SK-N-SH (cell line): ENCODE measurements at regions not wholly inside any gene's neighbourhood (a gene's known extent, or its start where the extent isn't known, plus 50 kb on each side); places are given as distances from the start of the nearest gene placed in this dataset.

Source experiments
- CTCF ChIA-PET: fragments of 300-600, 350-600 bp; formaldehyde crosslinking; extraction: SDS; loops from one replicate; lab custom pipeline; 2021; lab: Yijun Ruan, JAX
- POLR2A ChIA-PET: fragments of 350-600 bp; sonication (Branson Sonifier 250); formaldehyde crosslinking; extraction: SDS; loops from one replicate; lab custom pipeline; 2020; ENCODE audit warnings: antibody characterized with exemption, inconsistent platforms; lab: Yijun Ruan, JAX
- DNase-seq: peaks from one replicate; pipeline ENCODE4 v3.0.0; 2012
- H2AFZ ChIP-seq: fragments of 200-600 bp; sonication (generic); 2 replicates; pipeline ENCODE4 v1.8.1; 2016; ENCODE audit warnings: antibody characterized with exemption, mild to moderate bottlenecking, low read depth
- H3F3A ChIP-seq: fragments of 200-600 bp; sonication (generic); replicated peaks from 2 replicates; pipeline ENCODE3; 2016; ENCODE audit warnings: antibody characterized with exemption, mild to moderate bottlenecking; ENCODE audit not compliant: insufficient read depth
- H3K27ac ChIP-seq, 2 experiments: fragments of 200-500 bp in 1 of 2; fragments of 200-600 bp in 1 of 2; sonication (Bioruptor generic) in 1 of 2; sonication (generic), shearing (Covaris generic) in 1 of 2; 2 replicates each; pipeline versions ENCODE4 v1.5.1 to v1.6.1; 2014 to 2016; ENCODE audit warnings: low read depth in 2 of 2, inconsistent platforms in 1 of 2, low read length in 1 of 2, mild to moderate bottlenecking in 1 of 2, mixed read lengths in 1 of 2
- H3K27me3 ChIP-seq: fragments of 200-600 bp; sonication (generic), shearing (Covaris generic); 2 replicates; pipeline ENCODE4 v1.6.1; 2016; ENCODE audit warnings: mixed run types; ENCODE audit not compliant: insufficient read depth
- H3K36me3 ChIP-seq, 2 experiments: fragments of 200-500 bp in 1 of 2; fragments of 200-600 bp in 1 of 2; sonication (Bioruptor generic) in 1 of 2; sonication (generic) in 1 of 2; replicated peaks in 1 of 2; 2 replicates each; pipeline versions ENCODE3 to v1.5.1; 2014 to 2016; ENCODE audit warnings: low read length in 1 of 2, mild to moderate bottlenecking in 1 of 2; ENCODE audit not compliant: insufficient read depth in 2 of 2, control insufficient read depth in 1 of 2
- H3K4me1 ChIP-seq, 2 experiments: fragments of 200-500 bp in 1 of 2; fragments of 200-600 bp in 1 of 2; sonication (Bioruptor generic) in 1 of 2; sonication (generic), shearing (Covaris generic) in 1 of 2; 2 replicates each; pipeline versions ENCODE4 v1.5.1 to v1.6.1; 2014 to 2016; ENCODE audit warnings: low read depth in 1 of 2, low read length in 1 of 2, mixed run types in 1 of 2; ENCODE audit not compliant: insufficient read depth in 2 of 2, control insufficient read depth in 1 of 2
- H3K4me2 ChIP-seq: fragments of 200-600 bp; sonication (generic), shearing (Covaris generic); 2 replicates; pipeline ENCODE4 v1.6.1; 2017; ENCODE audit warnings: mixed run types
- H3K4me3 ChIP-seq, 2 experiments: fragments of 200-500 bp in 1 of 2; fragments of 200-600 bp in 1 of 2; sonication (Bioruptor generic) in 1 of 2; sonication (generic), shearing (Covaris generic) in 1 of 2; 2 replicates each; pipeline versions ENCODE4 v1.5.1 to v1.8.1; 2014 to 2016; ENCODE audit warnings: low read depth in 2 of 2, inconsistent platforms in 1 of 2, low read length in 1 of 2, mild to moderate bottlenecking in 1 of 2, mixed read lengths in 1 of 2, moderate library complexity in 1 of 2
- H3K79me2 ChIP-seq: fragments of 200-600 bp; sonication (generic); 2 replicates; pipeline ENCODE4 v1.8.1; 2017; ENCODE audit warnings: mild to moderate bottlenecking; ENCODE audit not compliant: insufficient read depth
- H3K9ac ChIP-seq: fragments of 200-600 bp; sonication (generic); 2 replicates; pipeline ENCODE4 v1.6.1; 2017; ENCODE audit warnings: mixed run types
- H3K9me2 ChIP-seq: fragments of 200-600 bp; sonication (generic); 2 replicates; pipeline ENCODE4 v1.6.1; 2017; ENCODE audit warnings: mixed run types
- H3K9me3 ChIP-seq: fragments of 200-600 bp; sonication (generic); 2 replicates; pipeline ENCODE4 v1.6.1; 2017; ENCODE audit warnings: mixed run types, mild to moderate bottlenecking, moderate library complexity
- H4K20me1 ChIP-seq: fragments of 200-600 bp; sonication (generic); 2 replicates; pipeline ENCODE4 v1.6.1; 2017; ENCODE audit warnings: mild to moderate bottlenecking, mixed run types; ENCODE audit not compliant: insufficient read depth
- CHD2 ChIP-seq: fragments of 150-350 bp; IDR thresholded peaks from 2 replicates; pipeline ENCODE4 v1.6.1; 2018; ENCODE audit warnings: low read length; ENCODE audit not compliant: partially characterized antibody
- CTCF ChIP-seq: fragments of 200-600 bp; sonication (generic); IDR thresholded peaks from 2 replicates; pipeline ENCODE4 v1.6.1; 2017; ENCODE audit warnings: antibody characterized with exemption, mild to moderate bottlenecking, moderate library complexity
- ELF1 ChIP-seq: IDR thresholded peaks from 2 replicates; pipeline ENCODE4 v1.4.0; 2012
- EP300 ChIP-seq, 2 experiments: IDR thresholded peaks; 2 replicates each; pipeline versions ENCODE4 v1.4.0 to v1.6.1; 2012; ENCODE audit warnings: borderline replicate concordance in 1 of 2, low read depth in 1 of 2, low read length in 1 of 2
- EZH2phosphoT487 ChIP-seq: fragments of 200-600 bp; sonication (generic); IDR thresholded peaks from 2 replicates; pipeline ENCODE4 v1.6.1; 2017; ENCODE audit warnings: low read depth, mixed run types, mild to moderate bottlenecking, antibody characterized with exemption, moderate library complexity, borderline replicate concordance
- FOXJ3 ChIP-seq: sonication (generic); formaldehyde crosslinking; IDR thresholded peaks from 2 replicates; pipeline ENCODE4 v1.5.1; 2020; ENCODE audit warnings: mild to moderate bottlenecking, missing genetic modification reagents
- FOXM1 ChIP-seq: IDR thresholded peaks from 2 replicates; pipeline ENCODE4 v1.4.0; 2012; ENCODE audit warnings: low read depth, mild to moderate bottlenecking
- IRF3 ChIP-seq: fragments of 150-350 bp; IDR thresholded peaks from 2 replicates; pipeline ENCODE4 v1.6.1; 2016; ENCODE audit warnings: mild to moderate bottlenecking, low read depth, low read length
- JUND ChIP-seq: IDR thresholded peaks from 2 replicates; pipeline ENCODE4 v1.4.0; 2012
- MEF2A ChIP-seq: IDR thresholded peaks from 2 replicates; pipeline ENCODE4 v1.4.0; 2012; ENCODE audit warnings: low read depth, borderline replicate concordance
- NRF1 ChIP-seq: IDR thresholded peaks from 2 replicates; pipeline ENCODE4 v1.6.1; 2012; ENCODE audit warnings: low read depth, mild to moderate bottlenecking, low read length
- PBX3 ChIP-seq: IDR thresholded peaks from 2 replicates; pipeline ENCODE4; 2012
- POLR2AphosphoS5 ChIP-seq: IDR thresholded peaks from 2 replicates; pipeline ENCODE4 v1.6.1; 2012; ENCODE audit warnings: low read depth, low read length
- RAD21 ChIP-seq: IDR thresholded peaks from 2 replicates; pipeline ENCODE4 v1.6.1; 2012; ENCODE audit warnings: mild to moderate bottlenecking, low read length
- RFX5 ChIP-seq: IDR thresholded peaks from 2 replicates; pipeline ENCODE4 v1.6.1; 2012; ENCODE audit warnings: mild to moderate bottlenecking, improper control_type of control experiment, low read length
- RXRA ChIP-seq: IDR thresholded peaks from 2 replicates; pipeline ENCODE4 v1.4.0; 2012; ENCODE audit warnings: low read depth, mild to moderate bottlenecking, borderline replicate concordance
- TAF1 ChIP-seq: IDR thresholded peaks from 2 replicates; pipeline ENCODE4 v1.6.1; 2012; ENCODE audit warnings: low read depth, mild to moderate bottlenecking, low read length, moderate library complexity, borderline replicate concordance
- TEAD4 ChIP-seq: IDR thresholded peaks from 2 replicates; pipeline ENCODE4 v1.4.0; 2012; ENCODE audit warnings: mild to moderate bottlenecking, borderline replicate concordance; ENCODE audit not compliant: insufficient read depth
- USF2 ChIP-seq: fragments of 150-350 bp; IDR thresholded peaks from 2 replicates; pipeline ENCODE4 v1.6.1; 2017; ENCODE audit warnings: antibody characterized with exemption, low read length, low read depth, borderline replicate concordance
- WGBS: methylation state at CpG from one replicate; pipeline ENCODE4 v1.1.6; 2017; ENCODE audit warnings: low lambda C conversion rate; 5-methylcytosine and 5-hydroxymethylcytosine counted together
- TF ChIP-seq, protein P1 (sequence below): IDR thresholded peaks from 2 replicates; pipeline ENCODE4 v1.4.0; 2012; ENCODE audit warnings: low read depth

DNA sequence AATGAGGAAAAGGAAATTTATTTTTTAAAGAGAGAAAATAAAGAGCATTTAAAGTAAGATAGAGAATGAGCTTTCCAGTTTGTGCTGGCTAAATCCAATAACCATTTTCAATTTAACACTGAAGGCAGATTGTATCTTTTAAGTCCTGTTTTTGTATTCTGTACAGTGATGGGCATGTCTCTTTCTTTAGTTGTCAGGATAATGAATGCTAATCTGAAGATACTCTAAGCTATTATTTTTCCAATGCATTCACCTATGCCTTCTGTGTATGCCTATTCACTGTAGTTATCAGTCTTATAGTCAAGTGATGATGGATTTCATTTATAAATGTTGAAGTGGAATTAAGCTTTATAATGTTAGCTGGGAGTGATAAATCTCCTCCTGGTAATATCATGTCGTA, 101.4 kb downstream of the DYNAP start:
- no peak for TF ChIP-seq CHD2
- TF ChIP-seq PBX3: no peak
- TF ChIP-seq CTCF: no peak
- no peak for TF ChIP-seq RXRA
- TF ChIP-seq EZH2phosphoT487: no peak
- no peak for TF ChIP-seq JUND
- TF ChIP-seq, protein P1, sequence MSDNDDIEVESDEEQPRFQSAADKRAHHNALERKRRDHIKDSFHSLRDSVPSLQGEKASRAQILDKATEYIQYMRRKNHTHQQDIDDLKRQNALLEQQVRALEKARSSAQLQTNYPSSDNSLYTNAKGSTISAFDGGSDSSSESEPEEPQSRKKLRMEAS: no peak
- no peak for TF ChIP-seq POLR2AphosphoS5
- TF ChIP-seq FOXM1: no peak
- no peak for TF ChIP-seq NRF1
- no peak for TF ChIP-seq RFX5
- no peak for TF ChIP-seq IRF3
- no peak for TF ChIP-seq EP300 (IDR thresholded peaks at IDR 0.05; ENCODE audit: borderline replicate concordance in 1 of 2, low read depth in 1 of 2, low read length in 1 of 2)
- H4K20me1 ChIP-seq: no peaks in the 10 kb centered on the region
- WGBS: 76% methylated on average over 1 of the region's 1 CpG
- no peaks in the 10 kb centered on the region for H3K79me2 ChIP-seq
- DNase-seq: no peak
- peaks cover 8% of the 10 kb centered on the region; the same call in 1 of the 2 replicates for H3K9me3 ChIP-seq
- no peak overlapping the region for H3K4me3 ChIP-seq
- no peak overlapping the region for H3K4me2 ChIP-seq
- no peaks in the 10 kb centered on the region for H3K36me3 ChIP-seq
- H3K27ac ChIP-seq: no peak overlapping the region
- H3K4me1 ChIP-seq: no peaks in the 10 kb centered on the region; a peak in 1 of 4 replicates
- CTCF ChIA-PET: interaction anchor here (0.7 to 1.5 kb wide), 3 partner anchors 291 to 795 kb away, joined by 3 to 7 read pairs (median 3); no protein-coding TSS in a partner anchor
- H3K27me3 ChIP-seq: no peaks in the 10 kb centered on the region
- H3K9ac ChIP-seq: no peak overlapping the region
- no peak overlapping the region for H2AFZ ChIP-seq
- POLR2A ChIA-PET: no interaction called here
- no peaks in the 10 kb centered on the region for H3F3A ChIP-seq
- H3K9me2 ChIP-seq: no peaks in the 10 kb centered on the region

GRCh38 chr18:54696616-54697293, 105.7 kb downstream of the DYNAP start:
- no peak for TF ChIP-seq CHD2
- no peak for TF ChIP-seq NRF1
- TF ChIP-seq USF2: no peak
- TF ChIP-seq TEAD4: no peak
- no peak for TF ChIP-seq ELF1
- no peak for TF ChIP-seq RAD21
- no peak for TF ChIP-seq FOXJ3
- no peak for TF ChIP-seq RXRA
- no peak for TF ChIP-seq CTCF
- TF ChIP-seq TAF1: no peak
- TF ChIP-seq FOXM1: no peak
- no peak for TF ChIP-seq MEF2A
- H3K36me3 ChIP-seq: no peaks in the 10 kb centered on the region
- WGBS: 70% methylated on average over 4 of the region's 4 CpGs
- H3K4me1 ChIP-seq: no peaks in the 10 kb centered on the region
- no peaks in the 10 kb centered on the region for H4K20me1 ChIP-seq
- no peaks in the 10 kb centered on the region for H3K9me2 ChIP-seq
- ChIA-PET POLR2A (no interaction called here), CTCF (interaction anchor here (1.3 kb wide), 1 partner anchor 25 kb away, joined by 3 read pairs; no protein-coding TSS in a partner anchor)
- peaks cover 8% of the 10 kb centered on the region; the same call in 1 of the 2 replicates for H3K9me3 ChIP-seq
- no peak overlapping the region for H3K4me2 ChIP-seq
- H3K9ac ChIP-seq: no peak overlapping the region
- no peak overlapping the region for H3K27ac ChIP-seq
- H3F3A ChIP-seq: no peaks in the 10 kb centered on the region
- H2AFZ ChIP-seq: no peak overlapping the region
- no peaks in the 10 kb centered on the region for H3K79me2 ChIP-seq
- no peaks in the 10 kb centered on the region for H3K27me3 ChIP-seq
- no peak for DNase-seq
- no peak overlapping the region for H3K4me3 ChIP-seq
